Calu3 (cell line): ENCODE measurements at regions not wholly inside any gene's neighbourhood (a gene's known extent, or its start where the extent isn't known, plus 50 kb on each side); places are given as distances from the start of the nearest gene placed in this dataset.

ENCODE experiments used
- BruUV-seq: library from RNA; stranded (reverse); fragments of 400-500 nt; replicated peaks from 2 replicates; lab custom pipeline; 2021; lab: Mats Ljungman, UMichigan
- CTCF ChIA-PET: fragments of 300-600 bp; sonication (Branson Sonifier 250); formaldehyde crosslinking; loops from one replicate; lab custom pipeline; 2022; ENCODE audit warnings: antibody characterized with exemption; lab: Charles Lee
- DNase-seq: peaks from one replicate; pipeline ENCODE4 v3.0.0; 2022
- H3K27ac Mint-ChIP-seq: one replicate; pipeline ENCODE4 v1.8.0; 2022; ENCODE audit warnings: mixed read lengths; ENCODE audit not compliant: unreplicated experiment
- H3K27me3 Mint-ChIP-seq: one replicate; pipeline ENCODE4 v1.8.0; 2022; ENCODE audit warnings: mixed read lengths; ENCODE audit not compliant: unreplicated experiment
- H3K36me3 Mint-ChIP-seq: one replicate; pipeline ENCODE4 v1.8.0; 2022; ENCODE audit warnings: mild to moderate bottlenecking, moderate library complexity, mixed read lengths; ENCODE audit not compliant: insufficient read depth, unreplicated experiment
- H3K4me1 Mint-ChIP-seq: one replicate; pipeline ENCODE4 v1.8.0; 2022; ENCODE audit warnings: mild to moderate bottlenecking, low read depth, mixed read lengths; ENCODE audit not compliant: unreplicated experiment
- H3K4me3 Mint-ChIP-seq: one replicate; pipeline ENCODE4 v1.8.0; 2022; ENCODE audit warnings: mild to moderate bottlenecking, low read depth, moderate library complexity, mixed read lengths; ENCODE audit not compliant: unreplicated experiment
- H3K9me3 Mint-ChIP-seq: one replicate; pipeline ENCODE4 v1.8.0; 2022; ENCODE audit warnings: low read depth, mixed read lengths; ENCODE audit not compliant: unreplicated experiment
- CTCF ChIP-seq: fragments of 200-600 bp; IDR thresholded peaks from one replicate; pipeline ENCODE4 v1.8.0; 2022; ENCODE audit warnings: antibody characterized with exemption; ENCODE audit not compliant: unreplicated experiment
- intact Hi-C: fragments of 100-400 bp; cut with micrococcal nuclease; formaldehyde crosslinking; loops from one replicate; pipeline ENCODE4 v1.10.0; 2022; ENCODE audit not compliant: unreplicated experiment

GRCh38 chr4:163815776-163816175 lies 321.3 kb downstream of the TMA16 start:
- Mint-ChIP-seq H3K9me3 (no peaks in the 10 kb centered on the region), H3K4me3 (no peak overlapping the region), H3K4me1 (peaks cover 19% of the 10 kb centered on the region), H3K36me3 (no peaks in the 10 kb centered on the region), H3K27ac (no peak overlapping the region), H3K27me3 (no peaks in the 10 kb centered on the region)
- no peak for DNase-seq
- BruUV-seq, result no TSS peak
- CTCF ChIA-PET, result no interaction called here
- no peak for TF ChIP-seq CTCF
- intact Hi-C loops, result no loop called here

GRCh38 chr4:163816494-163816893 lies 322.0 kb downstream of the TMA16 start:
- CTCF ChIA-PET, result no interaction called here
- Mint-ChIP-seq H3K36me3 (no peaks in the 10 kb centered on the region), H3K27ac (no peak overlapping the region), H3K27me3 (no peaks in the 10 kb centered on the region), H3K9me3 (no peaks in the 10 kb centered on the region), H3K4me1 (peaks cover 12% of the 10 kb centered on the region), H3K4me3 (no peak overlapping the region)
- BruUV-seq, result no TSS peak
- no peak for DNase-seq
- intact Hi-C loops, result no loop called here
- TF ChIP-seq CTCF, result no peak

- no peaks in the 10 kb centered on the region for H3K9me3 Mint-ChIP-seq
- peaks cover 9% of the 10 kb centered on the region for H3K4me1 Mint-ChIP-seq
- no peak overlapping the region for H3K4me3 Mint-ChIP-seq
- intact Hi-C loops, result no loop called here
- H3K27me3 Mint-ChIP-seq, result no peaks in the 10 kb centered on the region
- BruUV-seq, result no TSS peak
- DNase-seq, result no peak
- CTCF ChIA-PET, result no interaction called here
- H3K36me3 Mint-ChIP-seq, result no peaks in the 10 kb centered on the region
- no peak for TF ChIP-seq CTCF
- no peak overlapping the region for H3K27ac Mint-ChIP-seq
These were observed 324.2 kb downstream of the TMA16 start for GRCh38 chr4:163818673-163819072.

GRCh38 chr4:163833669-163834068 lies 339.2 kb downstream of the TMA16 start:
- BruUV-seq, result no TSS peak
- DNase-seq, result no peak
- no peaks in the 10 kb centered on the region for H3K27me3 Mint-ChIP-seq
- TF ChIP-seq CTCF, result no peak
- H3K36me3 Mint-ChIP-seq, result no peaks in the 10 kb centered on the region
- no peak overlapping the region for H3K4me3 Mint-ChIP-seq
- intact Hi-C loops, result no loop called here
- no peaks in the 10 kb centered on the region for H3K4me1 Mint-ChIP-seq
- CTCF ChIA-PET, result interaction anchor here (0.7 kb wide), 1 partner anchor 1213 kb away, joined by 3 read pairs; no protein-coding TSS in a partner anchor
- no peak overlapping the region for H3K27ac Mint-ChIP-seq
- no peaks in the 10 kb centered on the region for H3K9me3 Mint-ChIP-seq
